HepG2 (cell line): ENCODE measurements at regions not wholly inside any gene's neighbourhood (a gene's known extent, or its start where the extent isn't known, plus 50 kb on each side); places are given as distances from the start of the nearest gene placed in this dataset.

Experiments used
- CTCF ChIP-seq: sonication (generic); formaldehyde crosslinking; IDR thresholded peaks from 2 replicates; pipeline ENCODE4 v1.5.0; 2020; ENCODE audit warnings: mild to moderate bottlenecking, missing genetic modification reagents, moderate library complexity
- KDM4B ChIP-seq: sonication (generic); formaldehyde crosslinking; IDR thresholded peaks from 2 replicates; pipeline ENCODE4 v1.4.0; 2020; ENCODE audit warnings: missing genetic modification reagents
- ZBTB40 ChIP-seq, 2 experiments: fragments of 450-650 bp in 1 of 2; sonication (generic) in 1 of 2; formaldehyde crosslinking in 1 of 2; IDR thresholded peaks; 2 replicates each; pipeline versions ENCODE4 v1.6.1 to v1.8.0; 2016 to 2022; ENCODE audit warnings: antibody characterized with exemption in 1 of 2, mild to moderate bottlenecking in 1 of 2, missing genetic modification reagents in 1 of 2
- ZNF143 ChIP-seq: sonication (generic); formaldehyde crosslinking; IDR thresholded peaks from 2 replicates; pipeline ENCODE4 v1.4.0; 2020; ENCODE audit warnings: missing genetic modification reagents

GRCh38 chr2:144615866-144616565 lies 96.1 kb upstream of the ZEB2 start:
- TF ChIP-seq CTCF (CRISPR knock-in tag) = no peak
- no peak for TF ChIP-seq ZBTB40 (IDR thresholded peaks at IDR 0.05)
- TF ChIP-seq ZBTB40 (CRISPR knock-in tag; IDR thresholded peaks at IDR 0.05) = no peak
- no peak for TF ChIP-seq ZNF143 (CRISPR knock-in tag)
- no peak for TF ChIP-seq KDM4B (CRISPR knock-in tag)
